Activated naive CD8-positive, alpha-beta T cell treated with anti-CD3 and anti-CD28 coated beads for 36 hours (primary cell): ENCODE measurements at regions not wholly inside any gene's neighbourhood (a gene's known extent, or its start where the extent isn't known, plus 50 kb on each side); places are given as distances from the start of the nearest gene placed in this dataset.

Source experiments
- DNase-seq: peaks from one replicate; pipeline ENCODE4 v3.0.0; 2021
- H3K27ac Mint-ChIP-seq: one replicate; pipeline ENCODE4 v1.8.0; 2022; ENCODE audit warnings: mild to moderate bottlenecking, moderate library complexity, mixed read lengths
- H3K27me3 Mint-ChIP-seq: one replicate; pipeline ENCODE4 v1.8.0; 2022; ENCODE audit warnings: mild to moderate bottlenecking, mixed read lengths
- H3K36me3 Mint-ChIP-seq: one replicate; pipeline ENCODE4 v1.8.0; 2021; ENCODE audit warnings: mild to moderate bottlenecking, mixed read lengths
- H3K4me1 Mint-ChIP-seq: one replicate; pipeline ENCODE4 v1.8.0; 2021; ENCODE audit warnings: mixed read lengths
- H3K4me3 Mint-ChIP-seq: one replicate; pipeline ENCODE4 v1.8.0; 2022; ENCODE audit warnings: mild to moderate bottlenecking, moderate library complexity, mixed read lengths
- H3K9me3 Mint-ChIP-seq: one replicate; pipeline ENCODE4 v1.8.0; 2022; ENCODE audit warnings: mixed read lengths

DNA sequence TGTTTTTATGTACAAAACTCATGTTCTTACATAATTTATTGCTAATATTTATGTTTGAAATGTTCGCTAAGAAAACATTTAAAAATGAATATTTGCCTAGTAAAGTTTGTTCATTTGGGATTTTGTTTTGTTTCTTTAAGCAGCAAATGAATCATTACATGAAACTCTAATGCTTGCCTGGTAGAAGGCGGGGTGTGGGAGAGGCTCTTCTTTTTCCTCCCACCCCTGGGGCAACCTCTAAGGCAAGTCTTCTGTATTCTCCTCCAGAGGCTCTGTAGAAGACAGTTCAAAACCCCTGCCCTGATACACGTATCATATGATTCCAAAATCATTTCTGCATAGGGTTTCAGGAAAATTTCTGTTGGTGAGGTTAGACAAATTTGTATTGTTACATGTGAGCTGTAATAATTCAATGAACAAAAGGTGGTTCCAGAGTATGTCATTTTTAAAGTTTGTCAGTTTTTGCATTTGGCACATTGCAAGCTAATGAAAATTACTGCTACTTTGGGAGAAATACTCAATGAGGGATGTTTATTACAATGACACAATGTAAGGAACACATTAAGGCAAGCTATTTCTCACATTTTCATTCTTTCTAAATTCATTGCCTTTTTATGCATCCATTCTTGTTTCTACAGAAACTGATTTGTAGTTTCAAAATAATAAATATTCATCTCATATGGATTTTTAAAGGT lies 302.3 kb upstream of the UBE2E3 start:
- DNase-seq = no peak
- H3K36me3 Mint-ChIP-seq = no peaks in the 10 kb centered on the region
- H3K27ac Mint-ChIP-seq = no peak overlapping the region
- peaks cover 4% of the 10 kb centered on the region for H3K27me3 Mint-ChIP-seq
- H3K4me1 Mint-ChIP-seq = no peaks in the 10 kb centered on the region
- H3K9me3 Mint-ChIP-seq = no peaks in the 10 kb centered on the region
- no peak overlapping the region for H3K4me3 Mint-ChIP-seq

GRCh38 chr2:180677200-180677599 lies 303.2 kb upstream of the UBE2E3 start:
- H3K36me3 Mint-ChIP-seq = no peaks in the 10 kb centered on the region
- H3K9me3 Mint-ChIP-seq = no peaks in the 10 kb centered on the region
- no peak for DNase-seq
- H3K4me1 Mint-ChIP-seq = no peaks in the 10 kb centered on the region
- H3K4me3 Mint-ChIP-seq = no peak overlapping the region
- peaks cover 4% of the 10 kb centered on the region for H3K27me3 Mint-ChIP-seq
- H3K27ac Mint-ChIP-seq = no peak overlapping the region

DNA sequence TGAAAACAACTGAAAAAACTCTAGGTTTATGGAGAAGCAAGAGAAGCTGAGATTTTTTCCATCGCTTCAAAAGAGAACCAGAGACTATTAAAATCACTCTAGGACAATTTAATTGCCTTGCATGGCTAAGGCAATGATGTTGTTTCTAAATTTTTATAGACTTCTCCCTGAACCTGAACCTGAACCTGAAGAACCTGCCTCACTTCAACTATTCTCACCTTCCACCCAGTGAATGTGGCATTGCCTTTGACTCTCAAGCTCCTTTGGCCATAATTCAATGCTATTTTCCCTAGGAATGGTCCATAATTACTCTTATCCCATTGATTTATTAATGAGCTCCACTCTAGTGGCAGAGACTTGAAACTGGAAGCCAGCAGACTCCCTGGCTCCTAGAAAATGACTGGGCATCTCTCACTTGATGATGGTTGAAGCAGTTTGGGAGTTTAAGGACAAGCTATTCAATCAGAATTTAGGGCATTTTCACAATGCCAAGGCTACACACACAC lies 303.8 kb upstream of the UBE2E3 start:
- no peaks in the 10 kb centered on the region for H3K9me3 Mint-ChIP-seq
- H3K36me3 Mint-ChIP-seq = no peaks in the 10 kb centered on the region
- peaks cover 4% of the 10 kb centered on the region for H3K27me3 Mint-ChIP-seq
- no peak overlapping the region for H3K4me3 Mint-ChIP-seq
- no peak overlapping the region for H3K27ac Mint-ChIP-seq
- no peaks in the 10 kb centered on the region for H3K4me1 Mint-ChIP-seq
- DNase-seq = no peak

DNA sequence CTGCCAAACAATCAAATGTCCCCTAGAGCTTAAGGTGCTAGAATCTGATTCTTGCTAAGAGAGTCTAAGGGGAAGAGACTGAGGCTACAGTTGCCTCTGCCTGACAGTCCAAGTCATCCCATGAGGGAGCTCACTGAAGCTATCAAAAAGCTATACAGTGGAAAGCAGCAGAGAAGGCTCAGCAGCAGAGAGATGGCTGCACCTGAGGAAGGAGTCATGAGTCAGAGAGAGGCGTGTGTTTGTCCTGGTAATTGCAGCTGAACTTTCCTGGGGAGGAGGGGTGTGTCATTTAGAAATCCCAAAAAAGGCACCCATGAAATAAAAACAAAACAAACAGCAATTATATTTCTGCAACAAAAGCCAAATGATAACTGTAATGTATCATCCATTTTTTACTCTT lies 305.2 kb upstream of the UBE2E3 start:
- DNase-seq = no peak
- Mint-ChIP-seq H3K27me3 (peaks cover 4% of the 10 kb centered on the region), H3K9me3 (no peaks in the 10 kb centered on the region), H3K4me1 (no peaks in the 10 kb centered on the region), H3K36me3 (no peaks in the 10 kb centered on the region), H3K27ac (no peak overlapping the region), H3K4me3 (no peak overlapping the region)

GRCh38 chr2:180672377-180672776 lies 308.0 kb upstream of the UBE2E3 start:
- Mint-ChIP-seq H3K36me3 (no peaks in the 10 kb centered on the region), H3K4me1 (no peaks in the 10 kb centered on the region), H3K9me3 (no peaks in the 10 kb centered on the region), H3K4me3 (no peak overlapping the region), H3K27me3 (no peaks in the 10 kb centered on the region), H3K27ac (no peak overlapping the region)
- no peak for DNase-seq

- no peaks in the 10 kb centered on the region for H3K9me3 Mint-ChIP-seq
- H3K27ac Mint-ChIP-seq = no peak overlapping the region
- H3K4me3 Mint-ChIP-seq = no peak overlapping the region
- DNase-seq = no peak
- H3K36me3 Mint-ChIP-seq = no peaks in the 10 kb centered on the region
- H3K4me1 Mint-ChIP-seq = no peaks in the 10 kb centered on the region
- no peaks in the 10 kb centered on the region for H3K27me3 Mint-ChIP-seq
Measured at GRCh38 chr2:180670302-180671003, 310.0 kb upstream of the UBE2E3 start.

DNA sequence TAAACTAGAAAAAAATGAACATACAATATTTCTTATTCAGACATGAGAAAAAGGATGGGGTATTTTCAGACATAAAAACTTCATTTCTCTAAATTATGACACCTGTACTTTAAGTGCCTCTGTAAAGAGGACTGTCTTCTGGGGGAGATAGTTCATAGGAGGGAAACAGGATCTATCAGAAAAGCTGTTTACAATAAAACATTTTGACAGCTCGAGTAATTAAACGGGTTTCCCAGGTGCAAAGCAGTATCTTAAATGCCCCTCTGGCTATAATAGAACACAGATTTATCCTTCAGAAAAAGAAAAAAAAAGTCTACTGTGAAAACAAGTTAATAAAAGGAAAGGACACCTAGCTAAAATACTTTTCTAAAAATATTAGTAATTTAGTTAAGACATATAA lies 311.4 kb upstream of the UBE2E3 start:
- no peaks in the 10 kb centered on the region for H3K27me3 Mint-ChIP-seq
- no peak for DNase-seq
- H3K9me3 Mint-ChIP-seq = no peaks in the 10 kb centered on the region
- H3K27ac Mint-ChIP-seq = no peak overlapping the region
- no peaks in the 10 kb centered on the region for H3K4me1 Mint-ChIP-seq
- no peak overlapping the region for H3K4me3 Mint-ChIP-seq
- no peaks in the 10 kb centered on the region for H3K36me3 Mint-ChIP-seq

- H3K27ac Mint-ChIP-seq = no peak overlapping the region
- no peaks in the 10 kb centered on the region for H3K27me3 Mint-ChIP-seq
- no peak overlapping the region for H3K4me3 Mint-ChIP-seq
- no peaks in the 10 kb centered on the region for H3K9me3 Mint-ChIP-seq
- no peak for DNase-seq
- H3K4me1 Mint-ChIP-seq = no peaks in the 10 kb centered on the region
- H3K36me3 Mint-ChIP-seq = no peaks in the 10 kb centered on the region
Measured at GRCh38 chr2:180664507-180664906, 315.9 kb upstream of the UBE2E3 start.

- DNase-seq = no peak
- Mint-ChIP-seq H3K9me3 (no peaks in the 10 kb centered on the region), H3K36me3 (no peaks in the 10 kb centered on the region), H3K27me3 (no peaks in the 10 kb centered on the region), H3K4me3 (no peak overlapping the region), H3K4me1 (no peaks in the 10 kb centered on the region), H3K27ac (no peak overlapping the region)
Measured at GRCh38 chr2:180662941-180663471, 317.4 kb upstream of the UBE2E3 start.

- H3K4me1 Mint-ChIP-seq = no peaks in the 10 kb centered on the region
- no peak for DNase-seq
- H3K36me3 Mint-ChIP-seq = no peaks in the 10 kb centered on the region
- no peak overlapping the region for H3K27ac Mint-ChIP-seq
- no peak overlapping the region for H3K4me3 Mint-ChIP-seq
- H3K27me3 Mint-ChIP-seq = no peaks in the 10 kb centered on the region
- no peaks in the 10 kb centered on the region for H3K9me3 Mint-ChIP-seq
Measured at GRCh38 chr2:180662521-180662920, 317.9 kb upstream of the UBE2E3 start.

- no peak for DNase-seq
- Mint-ChIP-seq H3K27ac (no peak overlapping the region), H3K4me1 (no peaks in the 10 kb centered on the region), H3K36me3 (no peaks in the 10 kb centered on the region), H3K27me3 (no peaks in the 10 kb centered on the region), H3K4me3 (no peak overlapping the region), H3K9me3 (no peaks in the 10 kb centered on the region)
Measured at GRCh38 chr2:180661686-180662030, 318.7 kb upstream of the UBE2E3 start.

DNA sequence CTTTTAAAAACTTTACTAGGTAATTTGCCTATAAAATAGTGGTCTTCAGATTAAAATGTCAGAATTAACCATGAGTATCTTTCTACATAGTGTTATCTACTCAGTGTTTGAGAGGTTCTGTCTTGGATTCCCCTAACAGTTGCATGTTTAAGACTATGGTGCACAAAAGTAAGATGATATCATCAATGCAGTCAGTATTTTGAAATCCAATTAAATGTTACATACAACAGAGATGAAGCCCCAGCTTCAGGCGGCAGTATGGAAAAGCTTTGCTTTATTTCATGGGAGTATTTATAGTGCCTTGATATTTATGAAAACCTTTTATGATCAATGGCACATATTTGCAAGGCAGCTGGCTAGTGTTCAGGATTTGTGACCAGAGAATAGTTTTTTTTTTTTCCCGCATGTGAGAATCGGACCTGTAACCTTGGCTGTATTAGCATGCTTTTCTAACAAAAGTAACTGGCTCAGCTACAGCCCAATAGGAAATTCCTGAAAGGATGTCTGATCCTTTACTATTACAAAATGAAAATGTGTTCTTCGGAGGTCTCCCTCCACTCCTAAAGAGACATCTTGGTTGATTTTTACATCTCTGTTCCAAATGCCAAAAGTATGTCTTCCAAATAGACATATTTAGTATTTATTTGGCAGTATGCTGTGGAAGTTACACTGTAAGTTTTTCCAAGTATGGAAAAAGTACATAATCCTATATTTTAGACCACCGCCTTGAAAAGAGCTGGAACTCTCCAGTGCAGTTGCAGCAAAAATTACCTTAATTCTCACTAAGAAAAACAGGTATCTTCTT lies 319.3 kb upstream of the UBE2E3 start:
- no peaks in the 10 kb centered on the region for H3K36me3 Mint-ChIP-seq
- no peaks in the 10 kb centered on the region for H3K4me1 Mint-ChIP-seq
- H3K27ac Mint-ChIP-seq = no peak overlapping the region
- no peak overlapping the region for H3K4me3 Mint-ChIP-seq
- no peaks in the 10 kb centered on the region for H3K27me3 Mint-ChIP-seq
- H3K9me3 Mint-ChIP-seq = no peaks in the 10 kb centered on the region
- no peak for DNase-seq

DNA sequence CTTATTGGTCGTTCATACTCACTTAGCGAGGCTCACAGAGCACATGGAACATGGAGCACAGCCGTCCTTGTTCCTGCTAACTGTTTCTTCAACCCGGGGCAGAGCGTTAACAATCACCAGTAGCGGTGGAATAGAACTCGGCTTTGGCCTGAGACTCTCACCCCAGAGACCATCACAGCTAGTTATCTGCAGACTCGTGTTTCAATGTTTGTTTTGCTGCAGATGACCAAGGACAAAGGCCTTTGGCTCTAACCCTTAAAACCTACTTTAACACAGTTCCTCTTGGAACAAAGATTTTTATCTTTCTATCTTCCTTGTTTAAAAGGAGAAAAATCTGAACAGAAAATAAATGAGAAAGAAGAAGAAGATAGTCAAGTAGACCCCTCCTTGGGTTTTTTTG lies 320.2 kb upstream of the UBE2E3 start:
- Mint-ChIP-seq H3K4me3 (no peak overlapping the region), H3K4me1 (no peaks in the 10 kb centered on the region), H3K9me3 (no peaks in the 10 kb centered on the region), H3K36me3 (no peaks in the 10 kb centered on the region), H3K27me3 (no peaks in the 10 kb centered on the region), H3K27ac (no peak overlapping the region)
- no peak for DNase-seq

- no peaks in the 10 kb centered on the region for H3K4me1 Mint-ChIP-seq
- no peaks in the 10 kb centered on the region for H3K27me3 Mint-ChIP-seq
- no peak overlapping the region for H3K27ac Mint-ChIP-seq
- no peak overlapping the region for H3K4me3 Mint-ChIP-seq
- no peaks in the 10 kb centered on the region for H3K9me3 Mint-ChIP-seq
- no peaks in the 10 kb centered on the region for H3K36me3 Mint-ChIP-seq
- no peak for DNase-seq
Measured at GRCh38 chr2:180657054-180657453, 323.4 kb upstream of the UBE2E3 start.

- Mint-ChIP-seq H3K36me3 (no peaks in the 10 kb centered on the region), H3K9me3 (no peaks in the 10 kb centered on the region), H3K4me3 (no peak overlapping the region), H3K27me3 (no peaks in the 10 kb centered on the region), H3K27ac (no peak overlapping the region), H3K4me1 (no peaks in the 10 kb centered on the region)
- no peak for DNase-seq
Measured at GRCh38 chr2:180656455-180656847, 324.0 kb upstream of the UBE2E3 start.
